HCT116 (cell line): ENCODE measurements at regions not wholly inside any gene's neighbourhood (a gene's known extent, or its start where the extent isn't known, plus 50 kb on each side); places are given as distances from the start of the nearest gene placed in this dataset.

Experiments used
- ATAC-seq: fragments of 200-7000 bp; cut with Tn5 transposase; 2 replicates; pipeline ENCODE4 v1.9.1; 2020; ENCODE audit warnings: mild to moderate bottlenecking, moderate library complexity
- BruUV-seq: library from RNA; stranded (reverse); fragments of 400-500 nt; replicated peaks from 2 replicates; lab custom pipeline; 2021; lab: Mats Ljungman, UMichigan
- CTCF ChIA-PET: fragments of 300-600 bp; sonication (Branson Sonifier 250); formaldehyde crosslinking; loops from one replicate; lab custom pipeline; 2021; ENCODE audit warnings: antibody characterized with exemption; lab: Charles Lee
- POLR2A ChIA-PET: fragments of 300-600, 350-600 bp; sonication (Branson Sonifier 250); formaldehyde crosslinking; loops from one replicate; lab custom pipeline; 2021; ENCODE audit warnings: antibody characterized with exemption; lab: Charles Lee
- RAD21 ChIA-PET, 2 experiments: fragments of 300-600 bp; sonication (Branson Sonifier 250); formaldehyde crosslinking; loops; one replicate each; lab custom pipeline; 2023; ENCODE audit warnings: low total read pairs in 2 of 2; ENCODE audit not compliant: uncharacterized antibody in 2 of 2, unreplicated experiment in 2 of 2, low non-redundant PET in 1 of 2; lab: Charles Lee
- DNase-seq: peaks from one replicate; pipeline ENCODE4 v3.0.0-alpha.2; 2010; ENCODE audit warnings: low read depth, low spot score
- H2AFZ ChIP-seq: fragments of 200-600 bp; shearing (Covaris generic), sonication (generic); 2 replicates; pipeline ENCODE4 v1.6.1; 2017; ENCODE audit warnings: low read depth, mixed run types, mixed read lengths, antibody characterized with exemption, low read length; ENCODE audit not compliant: poor library complexity, severe bottlenecking
- H3K27ac ChIP-seq: 2 replicates; pipeline ENCODE4 v1.5.1; 2012; ENCODE audit warnings: low read depth, low read length
- H3K27me3 ChIP-seq: fragments of 200-600 bp; sonication (generic); 2 replicates; pipeline ENCODE4 v1.6.1; 2016; ENCODE audit warnings: mixed run types, low read length, mixed read lengths; ENCODE audit not compliant: insufficient read depth
- H3K36me3 ChIP-seq, 2 experiments: fragments of 200-500 bp in 1 of 2; fragments of 200-600 bp in 1 of 2; sonication (Bioruptor generic) in 1 of 2; sonication (generic) in 1 of 2; 2 replicates each; pipeline versions ENCODE4 v1.5.1 to v1.6.1; 2014 to 2016; ENCODE audit warnings: low read length in 2 of 2, inconsistent platforms in 1 of 2, mixed read lengths in 1 of 2, mixed run types in 1 of 2; ENCODE audit not compliant: insufficient read depth in 2 of 2, control insufficient read depth in 1 of 2
- H3K4me1 ChIP-seq, 2 experiments: fragments of 200-600 bp in 1 of 2; sonication (generic) in 1 of 2; 2 replicates each; pipeline versions ENCODE4 v1.5.1 to v1.6.1; 2012 to 2017; ENCODE audit warnings: low read length in 2 of 2, inconsistent platforms in 1 of 2, mild to moderate bottlenecking in 1 of 2, mixed read lengths in 1 of 2, mixed run types in 1 of 2, moderate library complexity in 1 of 2; ENCODE audit not compliant: insufficient read depth in 2 of 2, control insufficient read depth in 1 of 2
- H3K4me2 ChIP-seq: fragments of 200-600 bp; sonication (generic); 2 replicates; pipeline ENCODE4 v1.6.1; 2017; ENCODE audit warnings: mixed run types, low read length, mixed read lengths
- H3K4me3 ChIP-seq, 2 experiments: fragments of 200-600 bp in 1 of 2; sonication (generic) in 1 of 2; replicated peaks in 1 of 2; 2 replicates each; pipeline ENCODE4 v1.5.1; 2011 to 2016; ENCODE audit warnings: low read length in 2 of 2, control low read depth in 1 of 2, low read depth in 1 of 2, mild to moderate bottlenecking in 1 of 2, mixed read lengths in 1 of 2, mixed run types in 1 of 2
- H3K79me2 ChIP-seq: fragments of 200-600 bp; sonication (generic); 2 replicates; pipeline ENCODE4 v1.6.1; 2017; ENCODE audit warnings: mild to moderate bottlenecking, mixed run types, low read length, moderate library complexity, mixed read lengths; ENCODE audit not compliant: insufficient read depth
- H3K9ac ChIP-seq: fragments of 200-600 bp; sonication (generic); 2 replicates; pipeline ENCODE4 v1.6.1; 2016; ENCODE audit warnings: low read length, mixed read lengths
- H3K9me2 ChIP-seq: fragments of 200-600 bp; sonication (generic), shearing (Covaris generic); 2 replicates; pipeline ENCODE4 v1.6.1; 2017; ENCODE audit warnings: mixed run types, mild to moderate bottlenecking, moderate library complexity; ENCODE audit not compliant: insufficient read depth
- H3K9me3 ChIP-seq, 2 experiments: fragments of 200-500 bp in 1 of 2; fragments of 200-600 bp in 1 of 2; sonication (Bioruptor generic) in 1 of 2; sonication (generic) in 1 of 2; 2 replicates each; pipeline ENCODE4 v1.6.1; 2014 to 2017; ENCODE audit warnings: low read length in 2 of 2, mixed read lengths in 2 of 2, inconsistent platforms in 1 of 2, low read depth in 1 of 2, mild to moderate bottlenecking in 1 of 2, mixed run types in 1 of 2, moderate library complexity in 1 of 2; ENCODE audit not compliant: control insufficient read depth in 1 of 2, insufficient read depth in 1 of 2
- H4K20me1 ChIP-seq: fragments of 200-600 bp; sonication (generic), shearing (Covaris generic); 2 replicates; pipeline ENCODE4 v1.6.1; 2017; ENCODE audit warnings: mixed run types, mild to moderate bottlenecking, moderate library complexity; ENCODE audit not compliant: insufficient read depth
- EGR1 ChIP-seq: IDR thresholded peaks from 2 replicates; pipeline ENCODE4 v1.6.1; 2012; ENCODE audit warnings: low read depth
- ELF1 ChIP-seq: IDR thresholded peaks from 2 replicates; pipeline ENCODE4 v1.6.1; 2012; ENCODE audit warnings: low read depth, borderline replicate concordance
- EZH2 ChIP-seq: fragments of 200-600 bp; sonication (generic); IDR thresholded peaks from 2 replicates; pipeline ENCODE4 v1.6.1; 2017; ENCODE audit warnings: antibody characterized with exemption, mixed run types
- FOSL1 ChIP-seq: IDR thresholded peaks from 2 replicates; pipeline ENCODE4 v1.6.1; 2012; ENCODE audit warnings: low read depth
- POLR2A ChIP-seq: IDR thresholded peaks from 2 replicates; pipeline ENCODE4 v1.7.0; 2011; ENCODE audit warnings: borderline replicate concordance; ENCODE audit not compliant: insufficient read depth, insufficient read length; ENCODE audit errors: extremely low read depth
- TCF7L2 ChIP-seq: IDR thresholded peaks from 2 replicates; pipeline ENCODE4 v1.7.0; 2011; ENCODE audit warnings: borderline replicate concordance, inconsistent platforms; ENCODE audit not compliant: insufficient read depth, insufficient read length; ENCODE audit errors: extremely low read depth
- ZFX ChIP-seq: fragments of 450-650 bp; IDR thresholded peaks from 2 replicates; pipeline ENCODE4 v1.6.1; 2017
- ZNF274 ChIP-seq: fragments of 200-500 bp; sonication (Bioruptor generic); IDR thresholded peaks from 2 replicates; pipeline ENCODE4 v1.6.1; 2014; ENCODE audit warnings: mild to moderate bottlenecking, low read depth, low read length, inconsistent platforms
- intact Hi-C: fragments of 100-400 bp; cut with micrococcal nuclease; formaldehyde crosslinking; loops from 2 replicates; pipeline ENCODE4 v1.10.0; 2022
- TF ChIP-seq, protein P1 (sequence below): IDR thresholded peaks from 2 replicates; pipeline ENCODE4 v1.6.1; 2012; ENCODE audit warnings: low read depth
- TF ChIP-seq, protein P2 (sequence below), 3 experiments: fragments of 200-600 bp in 1 of 3; sonication (generic) in 1 of 3; IDR thresholded peaks in 2 of 3; conservative IDR thresholded peaks in 1 of 3; 2 replicates each; pipeline ENCODE4 v1.5.1; 2012 to 2017; ENCODE audit warnings: low read depth in 2 of 3, low read length in 2 of 3, antibody characterized with exemption in 1 of 3, borderline replicate concordance in 1 of 3, control low read depth in 1 of 3, mild to moderate bottlenecking in 1 of 3, mixed read lengths in 1 of 3, mixed run types in 1 of 3, moderate library complexity in 1 of 3; ENCODE audit not compliant: insufficient read depth in 1 of 3
- TF ChIP-seq, protein P3 (sequence below): IDR thresholded peaks from 2 replicates; pipeline ENCODE4 v1.6.1; 2012
- TF ChIP-seq, protein P4 (sequence below): IDR thresholded peaks from 2 replicates; pipeline ENCODE4 v1.6.1; 2011; ENCODE audit warnings: mild to moderate bottlenecking, low read length, moderate library complexity; ENCODE audit not compliant: insufficient replicate concordance; ENCODE audit errors: extremely low read depth

DNA sequence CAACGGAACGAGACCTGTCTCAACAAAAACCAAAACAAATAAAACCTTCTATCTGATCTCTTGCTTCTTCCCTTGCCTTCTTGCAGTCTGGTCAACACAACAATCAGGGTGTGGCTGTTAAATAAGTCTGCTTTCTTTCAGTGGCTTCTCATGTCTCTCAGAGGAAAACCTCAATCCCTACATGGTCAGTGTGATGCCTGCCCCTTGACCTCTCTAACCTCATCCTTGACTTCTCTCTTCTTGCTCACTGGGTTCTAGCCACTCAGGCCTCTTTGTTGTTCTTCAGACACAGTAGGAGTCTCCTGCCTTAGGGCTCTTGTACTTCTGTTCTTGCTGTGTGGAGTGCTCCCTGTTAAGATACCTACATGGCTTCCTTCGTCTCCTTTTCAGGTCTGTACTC is 220.4 kb downstream of the SDHAF3 start:
- no peaks in the 10 kb centered on the region for H3K79me2 ChIP-seq
- H3K9me3 ChIP-seq = no peaks in the 10 kb centered on the region
- TF ChIP-seq, protein P1, sequence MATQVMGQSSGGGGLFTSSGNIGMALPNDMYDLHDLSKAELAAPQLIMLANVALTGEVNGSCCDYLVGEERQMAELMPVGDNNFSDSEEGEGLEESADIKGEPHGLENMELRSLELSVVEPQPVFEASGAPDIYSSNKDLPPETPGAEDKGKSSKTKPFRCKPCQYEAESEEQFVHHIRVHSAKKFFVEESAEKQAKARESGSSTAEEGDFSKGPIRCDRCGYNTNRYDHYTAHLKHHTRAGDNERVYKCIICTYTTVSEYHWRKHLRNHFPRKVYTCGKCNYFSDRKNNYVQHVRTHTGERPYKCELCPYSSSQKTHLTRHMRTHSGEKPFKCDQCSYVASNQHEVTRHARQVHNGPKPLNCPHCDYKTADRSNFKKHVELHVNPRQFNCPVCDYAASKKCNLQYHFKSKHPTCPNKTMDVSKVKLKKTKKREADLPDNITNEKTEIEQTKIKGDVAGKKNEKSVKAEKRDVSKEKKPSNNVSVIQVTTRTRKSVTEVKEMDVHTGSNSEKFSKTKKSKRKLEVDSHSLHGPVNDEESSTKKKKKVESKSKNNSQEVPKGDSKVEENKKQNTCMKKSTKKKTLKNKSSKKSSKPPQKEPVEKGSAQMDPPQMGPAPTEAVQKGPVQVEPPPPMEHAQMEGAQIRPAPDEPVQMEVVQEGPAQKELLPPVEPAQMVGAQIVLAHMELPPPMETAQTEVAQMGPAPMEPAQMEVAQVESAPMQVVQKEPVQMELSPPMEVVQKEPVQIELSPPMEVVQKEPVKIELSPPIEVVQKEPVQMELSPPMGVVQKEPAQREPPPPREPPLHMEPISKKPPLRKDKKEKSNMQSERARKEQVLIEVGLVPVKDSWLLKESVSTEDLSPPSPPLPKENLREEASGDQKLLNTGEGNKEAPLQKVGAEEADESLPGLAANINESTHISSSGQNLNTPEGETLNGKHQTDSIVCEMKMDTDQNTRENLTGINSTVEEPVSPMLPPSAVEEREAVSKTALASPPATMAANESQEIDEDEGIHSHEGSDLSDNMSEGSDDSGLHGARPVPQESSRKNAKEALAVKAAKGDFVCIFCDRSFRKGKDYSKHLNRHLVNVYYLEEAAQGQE = no peak
- no peak for TF ChIP-seq ZNF274
- TF ChIP-seq POLR2A = no peak
- no peak for TF ChIP-seq FOSL1
- no peak for TF ChIP-seq EZH2
- no peak for TF ChIP-seq ELF1
- no peak for TF ChIP-seq ZFX
- TF ChIP-seq, protein P2, sequence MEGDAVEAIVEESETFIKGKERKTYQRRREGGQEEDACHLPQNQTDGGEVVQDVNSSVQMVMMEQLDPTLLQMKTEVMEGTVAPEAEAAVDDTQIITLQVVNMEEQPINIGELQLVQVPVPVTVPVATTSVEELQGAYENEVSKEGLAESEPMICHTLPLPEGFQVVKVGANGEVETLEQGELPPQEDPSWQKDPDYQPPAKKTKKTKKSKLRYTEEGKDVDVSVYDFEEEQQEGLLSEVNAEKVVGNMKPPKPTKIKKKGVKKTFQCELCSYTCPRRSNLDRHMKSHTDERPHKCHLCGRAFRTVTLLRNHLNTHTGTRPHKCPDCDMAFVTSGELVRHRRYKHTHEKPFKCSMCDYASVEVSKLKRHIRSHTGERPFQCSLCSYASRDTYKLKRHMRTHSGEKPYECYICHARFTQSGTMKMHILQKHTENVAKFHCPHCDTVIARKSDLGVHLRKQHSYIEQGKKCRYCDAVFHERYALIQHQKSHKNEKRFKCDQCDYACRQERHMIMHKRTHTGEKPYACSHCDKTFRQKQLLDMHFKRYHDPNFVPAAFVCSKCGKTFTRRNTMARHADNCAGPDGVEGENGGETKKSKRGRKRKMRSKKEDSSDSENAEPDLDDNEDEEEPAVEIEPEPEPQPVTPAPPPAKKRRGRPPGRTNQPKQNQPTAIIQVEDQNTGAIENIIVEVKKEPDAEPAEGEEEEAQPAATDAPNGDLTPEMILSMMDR (IDR thresholded peaks at IDR 0.05 in 2 of 3, conservative IDR thresholded peaks at IDR 0.05 in 1 of 3; ENCODE audit: borderline replicate concordance in 1 of 3, insufficient read depth in 1 of 3, low read depth in 2 of 3, low read length in 2 of 3) = no peak
- TF ChIP-seq EGR1 = no peak
- TF ChIP-seq, protein P3, sequence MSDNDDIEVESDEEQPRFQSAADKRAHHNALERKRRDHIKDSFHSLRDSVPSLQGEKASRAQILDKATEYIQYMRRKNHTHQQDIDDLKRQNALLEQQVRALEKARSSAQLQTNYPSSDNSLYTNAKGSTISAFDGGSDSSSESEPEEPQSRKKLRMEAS = no peak
- TF ChIP-seq, protein P4, sequence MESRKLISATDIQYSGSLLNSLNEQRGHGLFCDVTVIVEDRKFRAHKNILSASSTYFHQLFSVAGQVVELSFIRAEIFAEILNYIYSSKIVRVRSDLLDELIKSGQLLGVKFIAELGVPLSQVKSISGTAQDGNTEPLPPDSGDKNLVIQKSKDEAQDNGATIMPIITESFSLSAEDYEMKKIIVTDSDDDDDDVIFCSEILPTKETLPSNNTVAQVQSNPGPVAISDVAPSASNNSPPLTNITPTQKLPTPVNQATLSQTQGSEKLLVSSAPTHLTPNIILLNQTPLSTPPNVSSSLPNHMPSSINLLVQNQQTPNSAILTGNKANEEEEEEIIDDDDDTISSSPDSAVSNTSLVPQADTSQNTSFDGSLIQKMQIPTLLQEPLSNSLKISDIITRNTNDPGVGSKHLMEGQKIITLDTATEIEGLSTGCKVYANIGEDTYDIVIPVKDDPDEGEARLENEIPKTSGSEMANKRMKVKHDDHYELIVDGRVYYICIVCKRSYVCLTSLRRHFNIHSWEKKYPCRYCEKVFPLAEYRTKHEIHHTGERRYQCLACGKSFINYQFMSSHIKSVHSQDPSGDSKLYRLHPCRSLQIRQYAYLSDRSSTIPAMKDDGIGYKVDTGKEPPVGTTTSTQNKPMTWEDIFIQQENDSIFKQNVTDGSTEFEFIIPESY = no peak
- TF ChIP-seq TCF7L2 = no peak
- TF ChIP-seq, all 23 proteins: peak for 0
- BruUV-seq = no TSS peak
- intact Hi-C loops = no loop called here
- Histone ChIP-seq H4K20me1 (no peaks in the 10 kb centered on the region), H3K4me3 (no peak overlapping the region), H3K4me1 (no peaks in the 10 kb centered on the region), H3K4me2 (no peak overlapping the region), H3K9me2 (no peaks in the 10 kb centered on the region), H3K27ac (no peak overlapping the region), H3K9ac (no peak overlapping the region), H2AFZ (no peak overlapping the region), H3K36me3 (no peaks in the 10 kb centered on the region), H3K27me3 (0 out of 2 replicates have a peak, but pooled peaks cover 5% of the 10 kb centered on the region)
- ChIA-PET RAD21 (no interaction called here), POLR2A (interaction anchor here (0.7 kb wide), 1 partner anchor 284 kb away, joined by 3 read pairs; no protein-coding TSS in a partner anchor), CTCF (no interaction called here)
- DNase-seq = no peak
- no peak for ATAC-seq
